ENCODE measurements at regions not wholly inside any gene's neighbourhood (a gene's known extent, or its start where the extent isn't known, plus 50 kb on each side); places are given as distances from the start of the nearest gene placed in this dataset.

GRCh38 chr5:125499636-125500332 is 753.3 kb upstream of the ZNF608 start:
- TF ChIP-seq CTCF (IDR thresholded peaks at IDR 0.05) = no peak
- ATAC-seq (ENCODE audit: low FRiP score) (no peak), DNase-seq (ENCODE audit: low spot score) (no peak)

- no peak for ATAC-seq (ENCODE audit: low FRiP score)
Observed at GRCh38 chr5:125501396-125501795, 755.0 kb upstream of the ZNF608 start.

GRCh38 chr5:125503946-125504345 is 757.5 kb upstream of the ZNF608 start:
- TF ChIP-seq CTCF (IDR thresholded peaks at IDR 0.05) = no peak
- DNase-seq (ENCODE audit: low spot score) (no peak), ATAC-seq (ENCODE audit: low FRiP score) (no peak)

More at GRCh38 chr5:125501396-125501795, 755.0 kb upstream of the ZNF608 start:
- no peak for TF ChIP-seq CTCF (IDR thresholded peaks at IDR 0.05)
- DNase-seq (ENCODE audit: low spot score) = no peak

GRCh38 chr5:125505115-125505514 is 758.7 kb upstream of the ZNF608 start:
- ATAC-seq (ENCODE audit: low FRiP score) (no peak), DNase-seq (ENCODE audit: low spot score) (no peak)
- TF ChIP-seq CTCF (IDR thresholded peaks at IDR 0.05) = no peak

- TF ChIP-seq CTCF (IDR thresholded peaks at IDR 0.05) = no peak
- ATAC-seq (ENCODE audit: low FRiP score) (no peak), DNase-seq (ENCODE audit: low spot score) (no peak)
Observed at GRCh38 chr5:125506124-125506523, 759.7 kb upstream of the ZNF608 start.

- ATAC-seq (ENCODE audit: low FRiP score) (no peak), DNase-seq (ENCODE audit: low spot score) (no peak)
- no peak for TF ChIP-seq CTCF (IDR thresholded peaks at IDR 0.05)
Observed at GRCh38 chr5:125508225-125508624, 761.8 kb upstream of the ZNF608 start.

- no peak for DNase-seq (ENCODE audit: low spot score)
- no peak for ATAC-seq (ENCODE audit: low FRiP score)
- TF ChIP-seq CTCF (IDR thresholded peaks at IDR 0.05) = no peak
Observed at GRCh38 chr5:125510651-125511050, 764.2 kb upstream of the ZNF608 start.

Measured in omental fat pad (tissue), 3 donors.